GM19099 (cell line): ENCODE measurements at regions not wholly inside any gene's neighbourhood (a gene's known extent, or its start where the extent isn't known, plus 50 kb on each side); places are given as distances from the start of the nearest gene placed in this dataset.

Experiments used
- POLR2A ChIP-seq: IDR thresholded peaks from 3 replicates; pipeline ENCODE4 v1.6.1; 2011; ENCODE audit warnings: low read depth; ENCODE audit not compliant: insufficient read length; ENCODE audit errors: extremely low read depth

DNA sequence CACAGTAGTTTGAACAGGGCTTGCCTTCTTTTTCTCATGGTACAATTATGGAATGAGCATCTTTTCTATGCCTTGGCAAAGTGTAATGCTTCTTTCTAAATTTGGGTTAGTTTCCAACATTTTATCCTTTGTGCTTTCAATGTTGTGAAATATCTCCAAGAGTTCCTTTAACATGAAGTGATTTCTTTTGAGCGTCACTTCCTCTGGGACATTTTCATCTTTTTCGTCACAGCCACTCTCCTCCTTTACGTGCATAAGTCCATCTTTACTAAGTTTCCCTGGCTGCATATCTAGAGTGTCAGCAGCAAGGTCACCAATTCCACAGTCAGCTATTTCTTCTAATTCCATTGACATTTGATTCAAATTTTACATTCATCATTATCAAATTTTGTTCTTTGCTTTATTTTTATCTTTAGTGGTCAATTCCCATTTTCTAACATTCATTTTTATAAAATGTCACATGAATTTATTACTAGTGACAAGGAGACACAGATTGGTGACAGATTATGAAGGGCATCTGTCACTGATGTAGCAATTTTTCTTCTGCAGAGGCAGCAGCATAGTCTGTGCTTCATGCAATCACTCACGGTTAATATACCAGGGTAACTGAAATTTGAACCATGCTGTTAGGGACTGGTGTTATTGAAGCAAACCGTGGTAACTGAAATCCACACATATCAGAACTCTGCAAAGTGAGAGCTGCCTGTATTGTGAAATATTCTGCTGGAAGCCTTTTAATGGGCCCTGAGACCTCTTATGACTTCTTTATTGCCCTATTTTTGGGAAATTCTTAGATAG is 126.5 kb upstream of the THBS1 start:
- TF ChIP-seq POLR2A: no peak

DNA sequence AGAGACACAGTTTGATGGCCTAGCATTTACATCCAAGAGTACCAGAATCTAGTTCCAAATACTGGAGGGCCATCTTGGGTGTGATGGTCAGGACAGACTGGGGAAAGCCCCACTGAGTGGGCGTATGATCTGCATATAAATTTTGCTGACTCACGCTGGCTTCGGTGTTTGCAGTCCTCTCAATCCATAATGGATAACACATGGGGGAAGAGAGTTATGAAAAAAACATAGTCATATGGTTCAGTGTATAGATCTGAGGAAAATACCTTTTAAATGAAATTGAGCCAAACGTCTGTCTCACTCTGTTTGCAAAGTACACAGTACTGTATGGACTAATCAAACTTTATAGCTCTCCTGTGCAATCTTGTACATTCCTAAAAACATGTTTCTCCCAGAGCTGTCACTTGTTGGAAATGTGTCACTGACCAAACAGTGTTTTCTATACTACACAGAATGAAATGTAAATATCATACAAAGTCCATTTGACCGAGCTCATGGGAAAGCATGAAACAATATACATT is 125.3 kb upstream of the THBS1 start:
- TF ChIP-seq POLR2A: no peak

DNA sequence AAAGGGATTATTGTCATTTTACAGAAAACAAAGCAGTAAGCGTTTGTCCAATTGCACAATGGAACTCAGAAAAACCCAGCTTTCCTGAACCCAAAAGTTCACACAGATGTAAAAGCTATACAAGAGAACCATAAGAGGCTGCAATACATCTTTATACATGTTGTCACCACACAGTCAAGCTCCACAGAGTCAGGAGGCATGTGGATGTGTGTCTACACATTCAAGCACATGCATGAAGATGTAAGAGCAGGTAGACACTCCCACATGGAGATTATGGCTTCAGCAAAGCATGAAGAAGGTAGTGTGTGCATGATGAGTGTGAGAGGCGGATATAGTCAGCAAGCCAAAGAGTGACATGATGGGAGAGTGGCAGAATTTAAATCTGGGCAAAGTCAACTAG is 124.7 kb upstream of the THBS1 start:
- no peak for TF ChIP-seq POLR2A

- TF ChIP-seq POLR2A: no peak
Measured at GRCh38 chr15:39456582-39457330, 124.1 kb upstream of the THBS1 start.

GRCh38 chr15:39458131-39458530 is 122.7 kb upstream of the THBS1 start:
- no peak for TF ChIP-seq POLR2A

GRCh38 chr15:39459548-39459947 is 121.3 kb upstream of the THBS1 start:
- no peak for TF ChIP-seq POLR2A

DNA sequence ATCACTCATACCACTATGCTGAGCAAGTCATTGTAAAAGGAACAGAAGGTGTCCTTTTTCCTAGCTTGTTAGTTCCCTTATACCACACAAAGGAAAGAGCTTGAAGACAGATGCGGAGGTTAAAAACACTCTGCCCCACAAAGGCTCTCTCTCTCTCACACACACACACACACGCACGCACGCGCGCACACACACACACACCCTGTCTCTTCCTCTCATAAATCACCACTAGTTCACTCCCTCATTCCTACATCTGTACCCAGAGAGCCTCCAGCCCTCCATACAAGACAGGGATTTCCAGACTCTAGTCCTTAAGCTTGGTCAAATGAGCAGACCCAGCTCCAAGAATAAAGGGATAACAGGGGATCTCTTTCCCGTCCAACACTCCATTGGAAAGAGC is 120.1 kb upstream of the THBS1 start:
- TF ChIP-seq POLR2A: no peak

DNA sequence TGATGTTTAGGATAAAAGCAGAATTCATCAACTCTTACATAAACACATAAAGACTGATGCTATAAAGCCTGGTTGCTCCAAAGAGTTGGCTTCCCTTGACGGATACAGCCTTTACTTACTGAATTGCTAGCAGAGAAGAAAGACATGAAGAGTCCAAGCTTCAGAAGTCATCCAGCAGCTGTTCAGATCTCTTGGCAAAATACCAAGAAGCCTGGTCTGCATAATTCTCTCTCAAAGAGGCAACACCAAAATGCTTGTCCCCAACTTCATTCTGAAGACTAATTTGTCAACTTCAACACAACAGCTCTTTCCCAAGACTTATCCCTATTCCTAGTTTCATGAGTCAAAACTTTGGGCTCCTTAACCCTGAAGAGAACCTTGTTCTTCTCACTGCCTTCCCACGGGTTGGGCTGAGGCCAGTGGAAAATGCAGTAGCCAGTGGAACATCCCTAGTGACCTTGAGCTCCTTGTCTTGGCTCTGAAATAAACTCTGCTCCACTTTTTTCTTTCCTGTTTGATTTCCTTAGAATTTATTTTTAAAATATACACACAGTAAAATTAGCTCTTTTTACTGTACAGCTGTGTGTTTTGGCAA is 119.2 kb upstream of the THBS1 start:
- TF ChIP-seq POLR2A: no peak

- no peak for TF ChIP-seq POLR2A
Measured at GRCh38 chr15:39462691-39463090, 118.2 kb upstream of the THBS1 start.

DNA sequence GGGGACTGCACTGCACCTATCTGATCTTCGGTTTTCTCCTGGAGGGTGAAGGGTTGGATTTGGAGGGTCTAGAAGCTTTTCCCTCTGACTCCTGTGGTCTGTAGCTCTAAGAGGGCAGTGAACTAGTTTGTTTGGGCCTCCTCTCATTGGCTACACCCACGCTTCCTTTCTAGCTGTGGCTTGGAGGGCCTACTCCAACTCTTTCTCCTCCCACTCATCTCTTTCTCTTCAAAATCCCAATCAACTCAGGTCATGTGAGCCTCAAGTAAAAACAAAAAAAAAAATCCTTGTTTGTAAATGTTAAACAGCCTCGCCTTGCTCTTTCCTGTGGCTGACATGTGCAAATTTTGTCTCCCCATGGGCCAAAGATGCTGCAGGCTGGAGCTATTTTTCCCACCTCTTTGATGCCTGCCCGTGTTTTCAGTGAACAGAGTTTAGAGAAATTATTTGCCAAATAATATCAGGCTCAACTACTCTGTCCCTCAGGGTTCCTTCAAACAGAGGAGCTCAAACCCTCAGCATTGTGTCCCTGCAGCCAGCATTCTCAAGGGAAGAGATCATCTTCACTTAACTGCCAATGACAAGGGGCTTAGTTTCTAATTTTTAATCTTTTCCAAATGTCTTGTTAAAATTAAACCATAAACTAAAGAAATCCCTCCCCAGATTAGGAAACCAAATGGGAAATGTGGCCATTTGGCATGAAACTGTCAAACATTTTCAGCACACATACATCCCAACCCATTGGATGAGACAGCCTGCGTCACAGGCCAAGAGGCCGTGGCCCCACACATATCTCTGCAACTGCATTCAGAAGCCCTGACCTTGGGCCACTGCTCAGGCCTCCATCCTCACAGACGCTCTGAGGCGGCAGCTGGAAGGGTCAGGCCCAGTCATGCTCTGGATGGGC is 114.8 kb upstream of the THBS1 start:
- TF ChIP-seq POLR2A: no peak

GRCh38 chr15:39466750-39467105 is 114.2 kb upstream of the THBS1 start:
- TF ChIP-seq POLR2A: no peak

- no peak for TF ChIP-seq POLR2A
Measured at GRCh38 chr15:39468331-39468730, 112.5 kb upstream of the THBS1 start.

DNA sequence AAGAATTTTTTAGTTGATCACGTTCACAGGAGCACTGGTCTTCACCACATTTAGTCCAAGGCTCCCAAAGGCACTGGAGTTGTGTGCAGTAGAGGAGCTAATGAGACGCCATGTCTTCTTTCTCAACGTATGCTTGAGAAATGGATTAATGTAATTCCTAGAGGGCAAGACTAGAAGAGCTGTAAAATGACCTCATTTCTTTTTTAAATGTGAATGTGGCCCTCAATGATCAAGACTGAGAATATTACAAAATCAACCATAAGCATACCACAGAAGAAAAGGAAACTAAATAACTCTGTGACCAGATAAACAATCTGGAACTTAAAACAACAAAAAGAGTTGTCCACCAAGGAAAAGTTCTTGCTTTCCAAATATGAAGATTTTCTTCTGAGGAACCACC is 112.1 kb upstream of the THBS1 start:
- TF ChIP-seq POLR2A: no peak

DNA sequence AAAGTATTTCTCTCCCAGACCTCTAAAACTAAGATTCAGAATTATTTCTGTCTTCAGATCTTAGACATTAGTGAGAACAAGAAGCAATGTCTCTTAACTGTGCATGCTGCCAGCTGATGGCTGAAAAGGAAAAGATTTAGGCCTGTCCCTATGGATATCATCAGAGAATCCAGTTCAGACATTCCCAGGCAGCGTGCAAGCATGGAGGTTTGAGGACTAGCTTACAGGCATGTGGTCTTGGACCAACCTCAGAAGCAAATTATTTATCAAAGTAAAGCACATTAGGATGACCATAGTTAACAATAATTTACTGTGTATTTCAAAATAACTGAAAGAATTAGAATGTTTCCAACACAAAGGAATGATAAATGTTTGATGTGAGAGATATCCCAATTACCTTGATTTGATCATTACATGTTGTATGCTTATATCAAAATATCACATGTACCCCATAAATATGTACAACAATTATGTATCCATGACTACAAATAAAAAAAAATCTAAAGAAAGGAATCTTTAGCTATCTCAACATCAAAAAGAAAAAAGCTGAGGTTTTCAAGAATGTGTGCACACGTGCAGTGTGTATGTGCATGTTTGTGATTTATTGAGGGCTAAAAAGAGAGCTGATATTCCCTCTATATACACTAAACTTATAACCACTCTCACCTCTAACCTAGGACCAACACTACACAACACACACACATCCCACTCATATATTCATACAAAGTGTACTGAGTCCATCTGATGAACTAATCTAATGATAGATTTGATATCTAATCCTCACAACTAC is 108.9 kb upstream of the THBS1 start:
- no peak for TF ChIP-seq POLR2A

- TF ChIP-seq POLR2A: no peak
Measured at GRCh38 chr15:39472621-39473297, 108.1 kb upstream of the THBS1 start.
